GM19467 (cell line): ENCODE measurements at regions not wholly inside any gene's neighbourhood (a gene's known extent, or its start where the extent isn't known, plus 50 kb on each side); places are given as distances from the start of the nearest gene placed in this dataset.
A peak's percentile ranks its signal among the peaks of the same experiment; 100 is the strongest.

ENCODE experiments used
- ATAC-seq: cut with Tn5 transposase; IDR thresholded peaks from one replicate; pipeline ENCODE4 v1.9.1; 2021; ENCODE audit warnings: mild to moderate bottlenecking, moderate library complexity; ENCODE audit not compliant: unreplicated experiment

- no peak for ATAC-seq
Observed at GRCh38 chr1:67559222-67559700, 125.7 kb upstream of the GADD45A start.

GRCh38 chr1:67560580-67561255, 124.3 kb upstream of the GADD45A start:
- ATAC-seq: no peak

GRCh38 chr1:67561704-67562113, 123.3 kb upstream of the GADD45A start:
- ATAC-seq: peak; percentile 73

GRCh38 chr1:67563684-67564083, 121.3 kb upstream of the GADD45A start:
- no peak for ATAC-seq

- ATAC-seq: no peak
Observed at GRCh38 chr1:67564193-67564592, 120.8 kb upstream of the GADD45A start.

GRCh38 chr1:67566803-67567377, 118.1 kb upstream of the GADD45A start:
- ATAC-seq: no peak

- no peak for ATAC-seq
Observed at GRCh38 chr1:67570486-67571143, 114.4 kb upstream of the GADD45A start.

GRCh38 chr1:67571406-67571805, 113.6 kb upstream of the GADD45A start:
- ATAC-seq: no peak

GRCh38 chr1:67571901-67572593, 113.0 kb upstream of the GADD45A start:
- no peak for ATAC-seq

- ATAC-seq: no peak
Observed at GRCh38 chr1:67572594-67573221, 112.3 kb upstream of the GADD45A start.

GRCh38 chr1:67573311-67573872, 111.6 kb upstream of the GADD45A start:
- ATAC-seq: no peak

GRCh38 chr1:67574221-67574620, 110.8 kb upstream of the GADD45A start:
- no peak for ATAC-seq

- ATAC-seq: no peak
Observed at GRCh38 chr1:67575861-67576260, 109.1 kb upstream of the GADD45A start.

- no peak for ATAC-seq
Observed at GRCh38 chr1:67576474-67576873, 108.5 kb upstream of the GADD45A start.

GRCh38 chr1:67577646-67578045, 107.4 kb upstream of the GADD45A start:
- ATAC-seq: no peak

GRCh38 chr1:67578397-67579020, 106.5 kb upstream of the GADD45A start:
- ATAC-seq: no peak

- ATAC-seq: no peak
Observed at GRCh38 chr1:67579623-67580394, 105.2 kb upstream of the GADD45A start.

- no peak for ATAC-seq
Observed at GRCh38 chr1:67580691-67581403, 104.2 kb upstream of the GADD45A start.
